ENCODE measurements at regions not wholly inside any gene's neighbourhood (a gene's known extent, or its start where the extent isn't known, plus 50 kb on each side); places are given as distances from the start of the nearest gene placed in this dataset.

GRCh38 chr1:79781261-79781660 is 774.7 kb upstream of the ADGRL4 start:
- TF ChIP-seq CTCF (IDR thresholded peaks at IDR 0.05 in 4 of 5, conservative IDR thresholded peaks at IDR 0.05 in 1 of 5) (no peak), POLR2A (IDR thresholded peaks at IDR 0.05) (no peak)
